SK-N-SH (cell line): ENCODE measurements at regions not wholly inside any gene's neighbourhood (a gene's known extent, or its start where the extent isn't known, plus 50 kb on each side); places are given as distances from the start of the nearest gene placed in this dataset.

Experiments used
- CTCF ChIP-seq: fragments of 200-600 bp; sonication (generic); IDR thresholded peaks from 2 replicates; pipeline ENCODE4 v1.6.1; 2017; ENCODE audit warnings: antibody characterized with exemption, mild to moderate bottlenecking, moderate library complexity
- EP300 ChIP-seq, 2 experiments: IDR thresholded peaks; 2 replicates each; pipeline versions ENCODE4 v1.4.0 to v1.6.1; 2012; ENCODE audit warnings: borderline replicate concordance in 1 of 2, low read depth in 1 of 2, low read length in 1 of 2
- EZH2phosphoT487 ChIP-seq: fragments of 200-600 bp; sonication (generic); IDR thresholded peaks from 2 replicates; pipeline ENCODE4 v1.6.1; 2017; ENCODE audit warnings: low read depth, mixed run types, mild to moderate bottlenecking, antibody characterized with exemption, moderate library complexity, borderline replicate concordance
- GATA2 ChIP-seq: sonication (generic); formaldehyde crosslinking; IDR thresholded peaks from 2 replicates; pipeline ENCODE4 v1.5.0; 2020; ENCODE audit warnings: mild to moderate bottlenecking, missing genetic modification reagents
- IRF3 ChIP-seq: fragments of 150-350 bp; IDR thresholded peaks from 2 replicates; pipeline ENCODE4 v1.6.1; 2016; ENCODE audit warnings: mild to moderate bottlenecking, low read depth, low read length
- JUND ChIP-seq: IDR thresholded peaks from 2 replicates; pipeline ENCODE4 v1.4.0; 2012
- MAX ChIP-seq: IDR thresholded peaks from 2 replicates; pipeline ENCODE4 v1.4.0; 2012; ENCODE audit warnings: low read depth
- MXI1 ChIP-seq: IDR thresholded peaks from 2 replicates; pipeline ENCODE4 v1.6.1; 2012; ENCODE audit warnings: mild to moderate bottlenecking, low read depth, low read length, improper control_type of control experiment
- RAD21 ChIP-seq: IDR thresholded peaks from 2 replicates; pipeline ENCODE4 v1.6.1; 2012; ENCODE audit warnings: mild to moderate bottlenecking, low read length
- RCOR1 ChIP-seq: fragments of 150-350 bp; IDR thresholded peaks from 2 replicates; pipeline ENCODE4 v1.6.1; 2017; ENCODE audit warnings: antibody characterized with exemption, low read length
- REST ChIP-seq: IDR thresholded peaks from 2 replicates; pipeline ENCODE4 v1.6.1; 2012; ENCODE audit warnings: mild to moderate bottlenecking, low read depth, low read length, moderate library complexity
- RFX5 ChIP-seq: IDR thresholded peaks from 2 replicates; pipeline ENCODE4 v1.6.1; 2012; ENCODE audit warnings: mild to moderate bottlenecking, improper control_type of control experiment, low read length
- SIN3A ChIP-seq: IDR thresholded peaks from 2 replicates; pipeline ENCODE4 v1.6.1; 2012; ENCODE audit warnings: low read depth, mild to moderate bottlenecking, low read length, moderate library complexity, borderline replicate concordance

GRCh38 chr7:51543801-51544553 lies 227.4 kb upstream of the COBL start:
- no peak for TF ChIP-seq MXI1
- TF ChIP-seq CTCF = no peak
- TF ChIP-seq REST = no peak
- TF ChIP-seq RAD21 = no peak
- no peak for TF ChIP-seq MAX
- no peak for TF ChIP-seq SIN3A
- no peak for TF ChIP-seq EZH2phosphoT487
- TF ChIP-seq GATA2 (CRISPR knock-in tag) = no peak
- no peak for TF ChIP-seq JUND
- TF ChIP-seq RCOR1 = no peak
- no peak for TF ChIP-seq EP300 (IDR thresholded peaks at IDR 0.05; ENCODE audit: borderline replicate concordance in 1 of 2, low read depth in 1 of 2, low read length in 1 of 2)
- TF ChIP-seq IRF3 = no peak
- no peak for TF ChIP-seq RFX5
